ENCODE measurements at regions not wholly inside any gene's neighbourhood (a gene's known extent, or its start where the extent isn't known, plus 50 kb on each side); places are given as distances from the start of the nearest gene placed in this dataset.
A peak's percentile ranks its signal among the peaks of the same experiment; 100 is the strongest.

- TF ChIP-seq CTCF (IDR thresholded peaks at IDR 0.05; ENCODE audit: low read depth, low read length), result no peak
- Histone ChIP-seq H3K36me3 (no peaks in the 10 kb centered on the region), H3K27me3 (ENCODE audit: insufficient read depth, low read depth, severe bottlenecking) (no peaks in the 10 kb centered on the region), H3K4me3 (ENCODE audit: low read depth, low read length) (no peak overlapping the region), H3K9me3 (ENCODE audit: severe bottlenecking) (no peaks in the 10 kb centered on the region), H3K27ac (no peak overlapping the region)
- no peak for DNase-seq
Measured at GRCh38 chr16:86092586-86093480, 193.9 kb downstream of the IRF8 start.

- Histone ChIP-seq H3K27ac (no peak overlapping the region), H3K9me3 (ENCODE audit: severe bottlenecking) (no peaks in the 10 kb centered on the region), H3K4me3 (ENCODE audit: low read depth, low read length) (no peak overlapping the region), H3K27me3 (ENCODE audit: insufficient read depth, low read depth, severe bottlenecking) (no peaks in the 10 kb centered on the region), H3K36me3 (no peaks in the 10 kb centered on the region)
- peak; percentile 31; the same call in 1 of the 2 replicates for TF ChIP-seq CTCF (IDR thresholded peaks at IDR 0.05; ENCODE audit: low read depth, low read length)
- DNase-seq, result no peak
Measured at GRCh38 chr16:86093801-86094750, 195.1 kb downstream of the IRF8 start.

GRCh38 chr16:86095131-86095752 is 196.3 kb downstream of the IRF8 start:
- no peak overlapping the region for H3K4me3 ChIP-seq (ENCODE audit: low read depth, low read length)
- no peak for DNase-seq
- no peak overlapping the region for H3K27ac ChIP-seq
- TF ChIP-seq CTCF (IDR thresholded peaks at IDR 0.05; ENCODE audit: low read depth, low read length), result no peak
- no peaks in the 10 kb centered on the region for H3K9me3 ChIP-seq (ENCODE audit: severe bottlenecking)
- H3K36me3 ChIP-seq, result no peaks in the 10 kb centered on the region
- H3K27me3 ChIP-seq (ENCODE audit: insufficient read depth, low read depth, severe bottlenecking), result no peaks in the 10 kb centered on the region

GRCh38 chr16:86095906-86096485 is 197.0 kb downstream of the IRF8 start:
- DNase-seq, result no peak
- H3K36me3 ChIP-seq, result no peaks in the 10 kb centered on the region
- no peak overlapping the region for H3K27ac ChIP-seq
- TF ChIP-seq CTCF (IDR thresholded peaks at IDR 0.05; ENCODE audit: low read depth, low read length), result no peak
- no peaks in the 10 kb centered on the region for H3K9me3 ChIP-seq (ENCODE audit: severe bottlenecking)
- no peaks in the 10 kb centered on the region for H3K27me3 ChIP-seq (ENCODE audit: insufficient read depth, low read depth, severe bottlenecking)
- no peak overlapping the region for H3K4me3 ChIP-seq (ENCODE audit: low read depth, low read length)

- no peaks in the 10 kb centered on the region for H3K36me3 ChIP-seq
- no peaks in the 10 kb centered on the region for H3K27me3 ChIP-seq (ENCODE audit: insufficient read depth, low read depth, severe bottlenecking)
- H3K27ac ChIP-seq, result no peak overlapping the region
- DNase-seq, result no peak
- H3K4me3 ChIP-seq (ENCODE audit: low read depth, low read length), result no peak overlapping the region
- H3K9me3 ChIP-seq (ENCODE audit: severe bottlenecking), result no peaks in the 10 kb centered on the region
- TF ChIP-seq CTCF (IDR thresholded peaks at IDR 0.05; ENCODE audit: low read depth, low read length), result no peak
Measured at GRCh38 chr16:86096850-86097249, 197.9 kb downstream of the IRF8 start.
